ENCODE measurements at regions not wholly inside any gene's neighbourhood (a gene's known extent, or its start where the extent isn't known, plus 50 kb on each side); places are given as distances from the start of the nearest gene placed in this dataset.
A peak's percentile ranks its signal among the peaks of the same experiment; 100 is the strongest.
"Not testable (repeated sequence)": the region's sequence is repeated elsewhere in the genome, so short reads cannot be mapped to it uniquely, and the experiment has no call there.

- DNase-seq: not testable (repeated sequence)
Observed at GRCh38 chr20:55517584-55517983, 487.7 kb downstream of the CBLN4 start.

- no peak for DNase-seq
Observed at GRCh38 chr20:55515832-55516231, 489.5 kb downstream of the CBLN4 start.

DNA sequence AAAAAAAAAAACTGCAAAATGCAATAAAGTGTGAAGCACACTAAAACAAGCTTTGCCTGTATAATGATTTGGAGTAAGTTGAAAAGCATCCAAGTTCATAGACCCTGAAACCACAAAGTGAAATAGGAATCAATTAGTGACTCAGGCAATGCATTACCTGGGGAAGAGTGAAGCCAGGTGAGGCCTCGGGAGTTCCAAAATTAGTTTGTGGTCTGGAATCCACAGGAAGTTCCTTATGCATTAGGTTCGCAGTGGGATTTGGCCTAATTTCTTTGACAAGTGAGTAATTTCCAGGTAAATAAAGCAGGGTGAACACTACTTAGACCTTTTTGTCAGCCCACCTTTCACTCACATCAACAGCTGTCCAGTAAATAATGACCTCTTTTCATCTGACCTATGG, 490.8 kb downstream of the CBLN4 start:
- no peak for DNase-seq

- no peak for DNase-seq
Observed at GRCh38 chr20:55513954-55514353, 491.4 kb downstream of the CBLN4 start.

DNA sequence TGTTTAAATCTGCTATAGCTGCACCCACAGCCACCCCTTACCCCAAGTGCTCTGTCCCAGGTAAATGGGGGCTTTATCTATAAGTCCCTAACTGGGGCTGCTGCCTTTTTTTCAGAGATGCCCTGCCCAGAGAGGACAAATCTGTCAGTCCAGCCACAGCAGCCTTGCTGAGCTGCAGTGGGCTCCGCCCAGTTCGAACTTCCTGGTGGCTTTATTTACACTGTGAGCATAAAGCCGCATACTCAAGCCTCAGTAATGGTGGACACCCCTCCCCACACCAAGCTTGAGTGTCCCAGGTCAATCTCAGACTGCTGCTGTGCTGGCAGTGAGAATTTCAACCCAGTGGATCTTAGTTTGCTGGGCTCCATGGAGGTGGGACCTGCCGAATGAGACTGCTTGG, 505.2 kb downstream of the CBLN4 start:
- DNase-seq: no peak

DNA sequence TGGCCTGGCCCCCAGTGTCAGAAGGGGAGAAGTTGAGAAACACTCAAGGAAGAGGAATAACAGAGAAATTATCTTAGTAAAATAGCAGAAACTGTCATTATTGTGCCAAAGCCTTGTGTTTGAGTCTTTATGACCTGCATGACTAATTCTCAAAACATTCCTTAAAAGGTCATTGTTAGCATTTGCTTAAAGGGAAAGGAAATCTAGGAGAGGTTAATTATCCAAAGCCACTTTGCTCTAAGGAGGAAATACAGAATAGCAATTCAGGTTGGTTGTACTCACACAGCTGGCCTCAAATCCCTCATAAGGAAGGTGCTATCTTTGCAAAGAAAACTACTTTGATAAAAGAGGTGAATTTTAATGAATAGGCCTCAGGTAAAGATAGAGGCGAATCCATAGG, 516.7 kb downstream of the CBLN4 start:
- DNase-seq: no peak

DNA sequence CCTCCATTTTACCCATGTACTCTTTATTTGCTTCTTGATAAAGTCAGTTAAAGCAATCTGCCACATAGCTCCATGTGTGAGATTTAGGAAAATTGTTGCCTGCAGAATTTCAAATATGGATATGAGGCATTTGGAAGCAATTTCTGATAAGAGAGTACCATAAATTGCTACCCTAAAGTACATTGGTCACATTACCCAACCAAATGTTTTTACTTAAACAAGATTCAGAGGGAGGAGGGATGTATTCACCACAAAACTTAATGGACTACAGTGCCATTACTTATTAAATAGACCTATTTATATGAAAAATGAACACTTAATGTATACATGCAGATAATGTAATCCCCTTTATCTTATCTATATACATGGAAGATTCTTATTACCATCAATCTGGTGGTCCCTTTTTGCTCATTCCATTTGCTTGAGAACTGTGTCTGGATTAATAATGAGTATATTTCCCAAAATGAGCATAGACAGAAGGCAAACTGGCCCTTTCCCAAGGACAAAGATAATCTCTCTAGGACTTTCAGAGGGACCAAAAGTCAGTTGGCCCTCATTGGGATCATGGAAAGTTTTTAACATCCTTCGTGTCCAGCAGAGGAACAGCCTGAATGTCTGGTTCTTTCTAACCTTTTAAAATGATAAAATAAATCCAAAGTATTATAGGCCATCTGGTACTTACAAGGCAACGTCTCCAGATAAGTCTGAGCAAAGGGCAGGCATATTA, 526.4 kb downstream of the CBLN4 start:
- DNase-seq: no peak

DNA sequence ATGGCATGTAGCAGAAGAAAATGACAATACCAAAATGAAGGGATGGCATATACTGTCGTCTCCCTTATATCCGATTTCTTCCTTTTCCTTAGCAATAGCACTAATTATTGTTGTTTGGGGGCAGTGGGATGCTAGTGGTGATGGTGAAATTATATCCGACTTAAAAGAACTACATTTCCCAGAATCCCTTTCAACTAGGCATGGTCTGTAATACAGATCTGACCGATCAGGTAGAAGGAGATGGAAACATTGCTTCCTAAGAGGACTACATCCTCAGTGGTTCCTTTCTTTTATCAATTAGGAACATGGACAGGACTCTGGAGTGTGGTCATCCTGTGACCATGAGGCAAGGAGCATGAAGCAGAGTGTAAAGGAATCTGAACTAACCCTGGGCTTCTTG, 532.6 kb downstream of the CBLN4 start:
- no peak for DNase-seq

DNA sequence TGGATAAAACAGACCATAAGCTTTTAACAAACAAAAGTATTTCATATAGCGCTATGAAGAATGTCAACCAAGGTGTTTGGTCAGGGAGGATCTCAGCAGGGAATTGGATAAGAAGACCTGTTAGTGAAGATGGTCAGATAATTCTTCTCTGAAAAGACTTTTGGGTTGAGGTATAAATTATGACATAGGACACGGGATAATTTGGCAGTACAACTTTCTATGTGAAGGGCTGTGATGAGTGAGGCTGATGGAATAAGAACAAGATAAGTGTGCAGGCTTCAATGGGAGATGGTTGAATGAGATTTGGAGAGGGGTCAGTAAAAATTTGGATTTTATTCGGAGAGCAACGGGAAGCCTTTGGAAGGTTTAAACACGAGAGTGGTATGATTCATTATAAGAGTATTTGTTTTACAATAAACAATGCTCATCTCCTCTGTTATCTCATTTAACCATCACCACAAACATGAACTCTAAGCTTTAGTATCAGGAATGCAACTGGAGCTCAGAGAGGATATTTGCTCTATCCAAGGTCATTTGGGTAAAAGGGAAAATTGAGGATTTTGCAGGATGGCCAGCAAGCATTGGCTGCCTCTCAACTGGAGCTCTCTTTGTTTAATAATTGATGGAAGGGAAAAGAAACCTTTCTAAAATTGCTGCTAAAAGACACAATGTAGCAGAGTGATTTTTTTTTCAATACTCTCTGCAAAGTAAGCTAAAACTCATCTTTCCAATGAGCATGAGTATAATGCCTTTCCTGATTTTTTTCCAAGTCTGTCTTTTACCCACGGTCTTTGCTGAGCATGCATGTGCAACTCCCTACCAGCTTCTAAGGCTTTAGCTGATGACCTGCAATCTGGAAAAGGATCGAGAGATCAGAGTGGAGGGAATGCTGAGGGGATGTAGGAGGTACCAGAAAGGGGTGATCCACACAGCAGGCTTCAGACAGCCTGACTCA, 534.0 kb downstream of the CBLN4 start:
- DNase-seq: no peak

GRCh38 chr20:55469074-55469473, 536.2 kb downstream of the CBLN4 start:
- DNase-seq: no peak

- DNase-seq: no peak
Observed at GRCh38 chr20:55461519-55461918, 543.8 kb downstream of the CBLN4 start.

DNA sequence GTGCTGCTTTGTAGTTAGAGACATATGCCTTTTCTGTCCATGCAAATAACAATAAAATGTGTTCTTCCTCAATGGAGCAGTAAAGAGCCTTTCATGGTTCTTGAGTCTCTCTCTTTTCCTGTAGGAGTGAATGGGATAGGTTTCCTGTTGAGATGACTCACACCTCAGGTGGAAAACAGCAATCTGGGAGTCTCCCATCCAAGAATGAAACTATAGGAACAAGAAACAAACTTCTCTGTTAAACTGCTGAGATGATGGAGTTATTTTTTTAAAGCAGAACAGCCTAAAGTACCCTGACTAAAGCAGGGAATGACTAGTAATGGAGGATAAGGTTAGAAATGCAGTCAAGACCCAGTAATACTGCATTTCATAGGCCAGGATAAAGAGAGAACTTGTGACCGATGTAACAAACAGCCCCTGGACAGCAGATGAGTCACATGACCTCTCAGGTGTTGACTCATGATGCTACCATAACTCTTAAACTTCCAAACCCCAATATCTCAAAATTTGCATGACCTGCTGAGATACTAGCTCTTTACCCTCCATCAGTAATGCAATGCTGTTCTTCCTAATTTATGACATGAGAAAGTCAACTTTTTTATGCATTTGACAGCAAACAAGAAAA, 548.9 kb downstream of the CBLN4 start:
- no peak for DNase-seq

GRCh38 chr20:55449091-55449490, 556.2 kb downstream of the CBLN4 start:
- DNase-seq: no peak

DNA sequence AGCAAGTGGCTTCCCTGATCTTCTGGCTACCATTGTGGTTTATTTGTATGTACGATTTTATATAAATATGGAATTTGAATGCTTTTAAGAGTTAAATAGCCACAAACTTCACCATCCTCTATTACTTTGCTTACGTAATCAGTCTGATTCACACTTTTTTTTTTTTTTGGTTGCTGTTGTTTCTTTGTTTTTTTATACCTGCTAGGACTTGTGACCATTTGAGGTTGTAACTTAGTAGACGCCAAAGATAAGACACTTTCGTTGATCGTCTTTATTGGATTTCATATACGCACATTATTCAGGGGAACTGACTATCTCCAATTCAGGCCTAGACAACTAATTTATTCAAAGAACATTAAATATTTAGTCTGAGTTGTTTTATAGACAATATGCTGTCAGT, 559.0 kb downstream of the CBLN4 start:
- DNase-seq: no peak

GRCh38 chr20:55439070-55439469, 566.2 kb downstream of the CBLN4 start:
- no peak for DNase-seq

- no peak for DNase-seq
Observed at GRCh38 chr20:55437798-55438415, 567.4 kb downstream of the CBLN4 start.

GRCh38 chr20:55424968-55425367, 580.4 kb downstream of the CBLN4 start:
- DNase-seq: no peak

DNA sequence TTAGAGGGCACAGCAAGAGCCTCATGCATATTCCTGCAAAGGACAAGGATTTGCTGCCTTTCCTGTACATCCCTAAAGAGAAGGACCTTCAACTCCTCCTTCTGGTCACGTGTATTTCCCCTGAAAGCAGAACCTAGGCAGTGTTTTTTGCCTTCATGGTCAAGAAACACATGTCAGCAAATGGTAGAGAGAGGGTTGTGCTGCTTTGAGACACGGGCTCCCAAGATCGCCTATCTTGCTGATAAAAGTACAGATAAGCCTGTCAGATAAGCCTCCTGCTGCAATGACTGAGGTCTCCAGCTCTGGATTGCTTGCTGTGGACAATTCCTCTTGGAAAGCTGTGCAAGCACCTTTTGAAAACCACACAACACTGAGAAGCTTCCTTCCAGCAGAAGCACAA, 580.8 kb downstream of the CBLN4 start:
- DNase-seq: no peak

DNA sequence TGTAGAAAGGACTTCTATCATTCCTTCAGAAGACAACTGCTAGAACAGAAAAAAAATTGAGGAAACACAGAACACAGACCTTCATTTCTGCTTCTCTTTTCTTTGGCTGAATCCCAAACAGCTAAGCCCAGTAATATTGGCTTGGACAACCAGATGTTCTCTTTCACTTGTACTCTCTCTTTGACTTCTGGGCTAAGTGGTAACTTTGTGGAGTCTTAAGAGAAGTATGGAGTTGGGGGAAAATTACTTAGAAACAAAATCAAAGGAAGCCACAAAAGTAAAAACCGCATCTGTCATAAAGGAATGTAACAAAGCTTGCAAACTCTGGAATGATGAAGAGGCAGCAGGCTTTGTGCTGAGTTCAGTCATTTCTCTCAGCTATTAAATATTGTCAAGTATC, 587.5 kb downstream of the CBLN4 start:
- no peak for DNase-seq

DNA sequence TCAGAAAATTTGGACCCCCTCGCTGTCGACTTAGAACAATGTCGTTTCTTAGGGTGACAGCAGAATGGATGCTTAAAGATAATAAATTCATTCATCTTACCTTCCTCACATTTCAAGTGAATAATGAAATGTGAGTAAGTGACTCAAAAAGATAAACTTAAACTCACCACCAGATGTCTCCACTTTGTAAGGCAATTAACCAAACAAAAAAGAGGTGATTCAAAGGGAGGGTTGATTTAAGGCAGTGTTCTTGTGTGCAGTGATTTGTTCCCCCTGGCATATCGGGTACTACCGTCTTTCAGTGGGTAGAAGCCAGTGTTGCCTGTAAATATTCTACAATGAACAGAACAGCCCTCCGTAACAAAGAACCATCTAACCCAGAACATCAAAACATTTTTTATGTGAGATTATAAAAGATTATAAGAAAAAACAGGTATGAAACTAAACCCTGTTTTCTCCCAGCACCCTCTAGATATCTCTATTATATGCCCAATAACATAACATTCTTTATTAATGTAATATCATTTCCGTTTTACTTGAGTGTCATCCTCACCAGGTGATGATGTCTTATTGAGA, 589.7 kb downstream of the CBLN4 start:
- DNase-seq: peak; percentile 5

GRCh38 chr20:55412508-55412907, 592.8 kb downstream of the CBLN4 start:
- not testable (repeated sequence) for DNase-seq

GRCh38 chr20:55406891-55407290, 598.4 kb downstream of the CBLN4 start:
- DNase-seq: no peak

DNA sequence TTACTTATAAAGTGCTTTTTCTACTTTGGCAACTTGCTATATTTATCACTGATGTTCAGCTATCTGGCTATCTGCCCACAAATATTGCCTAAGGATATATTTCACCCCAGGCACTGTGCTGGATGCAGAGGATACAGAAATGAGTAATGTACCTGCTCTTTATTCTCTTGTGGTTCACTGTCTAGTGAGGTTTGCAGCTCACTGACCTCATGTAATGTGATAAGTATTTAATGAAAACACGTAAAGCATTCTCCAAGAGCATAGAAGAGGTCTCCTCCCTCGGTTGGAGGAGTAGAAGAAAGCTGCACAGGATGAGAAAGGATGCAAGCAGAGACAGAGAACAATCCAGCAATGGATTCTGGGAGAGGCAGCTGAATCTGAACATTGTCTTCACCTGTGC, 610.7 kb downstream of the CBLN4 start:
- DNase-seq: no peak
